ENCODE measurements at regions not wholly inside any gene's neighbourhood (a gene's known extent, or its start where the extent isn't known, plus 50 kb on each side); places are given as distances from the start of the nearest gene placed in this dataset.
"Not testable (repeated sequence)": the region's sequence is repeated elsewhere in the genome, so short reads cannot be mapped to it uniquely, and the experiment has no call there.

GRCh38 chr9:80690349-80690939 is 998.9 kb downstream of the TLE1 start:
- no peak for DNase-seq

- DNase-seq, result no peak
Measured at GRCh38 chr9:80679916-80680315, 1009.4 kb downstream of the TLE1 start.

GRCh38 chr9:80678906-80679305 is 1010.4 kb downstream of the TLE1 start:
- DNase-seq, result no peak

GRCh38 chr9:80673496-80673895 is 1015.9 kb downstream of the TLE1 start:
- no peak for DNase-seq

GRCh38 chr9:80665479-80665878 is 1023.9 kb downstream of the TLE1 start:
- DNase-seq, result no peak

- no peak for DNase-seq
Measured at GRCh38 chr9:80664327-80665210, 1024.8 kb downstream of the TLE1 start.

GRCh38 chr9:80659751-80660150 is 1029.6 kb downstream of the TLE1 start:
- not testable (repeated sequence) for DNase-seq

GRCh38 chr9:80651044-80651443 is 1038.3 kb downstream of the TLE1 start:
- no peak for DNase-seq

- DNase-seq, result no peak
Measured at GRCh38 chr9:80649496-80649895, 1039.9 kb downstream of the TLE1 start.

- no peak for DNase-seq
Measured at GRCh38 chr9:80649001-80649420, 1040.3 kb downstream of the TLE1 start.

- no peak for DNase-seq
Measured at GRCh38 chr9:80648336-80648735, 1041.0 kb downstream of the TLE1 start.

GRCh38 chr9:80646211-80646610 is 1043.1 kb downstream of the TLE1 start:
- DNase-seq, result no peak

- DNase-seq, result no peak
Measured at GRCh38 chr9:80644044-80644443, 1045.3 kb downstream of the TLE1 start.

- DNase-seq, result no peak
Measured at GRCh38 chr9:80635065-80635464, 1054.3 kb downstream of the TLE1 start.

- no peak for DNase-seq
Measured at GRCh38 chr9:80632041-80632440, 1057.3 kb downstream of the TLE1 start.

GRCh38 chr9:80622508-80622907 is 1050.7 kb downstream of the TLE4 start:
- no peak for DNase-seq

- DNase-seq, result no peak
Measured at GRCh38 chr9:80619356-80619755, 1047.6 kb downstream of the TLE4 start.

- no peak for DNase-seq
Measured at GRCh38 chr9:80615964-80616363, 1044.2 kb downstream of the TLE4 start.

- DNase-seq, result no peak
Measured at GRCh38 chr9:80605793-80606192, 1034.0 kb downstream of the TLE4 start.

GRCh38 chr9:80605129-80605528 is 1033.4 kb downstream of the TLE4 start:
- no peak for DNase-seq

- DNase-seq, result no peak
Measured at GRCh38 chr9:80602291-80602690, 1030.5 kb downstream of the TLE4 start.

- DNase-seq, result no peak
Measured at GRCh38 chr9:80596579-80596978, 1024.8 kb downstream of the TLE4 start.

- DNase-seq, result no peak
Measured at GRCh38 chr9:80595192-80595591, 1023.4 kb downstream of the TLE4 start.

- no peak for DNase-seq
Measured at GRCh38 chr9:80592413-80592812, 1020.6 kb downstream of the TLE4 start.

Measured in effector CD4-positive, alpha-beta T cell (primary cell).